Peyer's patch (tissue), 4 donors: ENCODE measurements at regions not wholly inside any gene's neighbourhood (a gene's known extent, or its start where the extent isn't known, plus 50 kb on each side); places are given as distances from the start of the nearest gene placed in this dataset.

ENCODE experiments used
- DNase-seq, 3 donors: peaks; one replicate each; pipeline ENCODE4 v3.0.0-alpha.2; 2017 to 2019
- H3K27ac ChIP-seq, 4 donors: fragments of 200-600 bp; sonication (generic); one replicate each; pipeline ENCODE4 v1.5.1; 2016 to 2019
- H3K27me3 ChIP-seq, 2 donors: fragments of 200-600 bp; sonication (generic); one replicate each; pipeline ENCODE4 v1.5.1; 2019
- H3K36me3 ChIP-seq, 3 donors: fragments of 200-600 bp; sonication (generic); one replicate each; pipeline ENCODE4 v1.5.1; 2016 to 2019
- H3K4me1 ChIP-seq, 4 donors: fragments of 200-600 bp; sonication (generic); one replicate each; pipeline ENCODE4 v1.5.1; 2016 to 2019
- H3K4me3 ChIP-seq, 4 donors: fragments of 200-600 bp; sonication (generic); 1 replicate in 3 of 4; 2 replicates in 1 of 4; pipeline ENCODE4 v1.5.1; 2016 to 2019; ENCODE audit warnings: mild to moderate bottlenecking in 1 of 4
- H3K9me3 ChIP-seq, 4 donors: fragments of 200-600 bp; sonication (generic); one replicate each; pipeline ENCODE4 v1.5.1; 2016 to 2019; ENCODE audit warnings: mild to moderate bottlenecking in 1 of 4
- CTCF ChIP-seq, 6 experiments: fragments of 450-650 bp in 4 of 6; fragments of 200-600 bp in 2 of 6; sonication (generic) in 1 of 6; IDR thresholded peaks; one replicate each; pipeline ENCODE4 v1.5.1; 2017 to 2019; ENCODE audit warnings: antibody characterized with exemption in 6 of 6, mild to moderate bottlenecking in 3 of 6, moderate library complexity in 1 of 6
- POLR2A ChIP-seq, 2 donors: fragments of 450-650 bp; IDR thresholded peaks; one replicate each; pipeline ENCODE4 v1.5.1; 2017; ENCODE audit warnings: antibody characterized with exemption in 2 of 2, mild to moderate bottlenecking in 2 of 2, moderate library complexity in 2 of 2

GRCh38 chr13:71089056-71089455 is 777.9 kb downstream of the DACH1 start:
- Histone ChIP-seq H3K4me3 (no peak overlapping the region), H3K36me3 (no peaks in the 10 kb centered on the region), H3K27ac (no peak overlapping the region), H3K9me3 (no peaks in the 10 kb centered on the region), H3K4me1 (no peaks in the 10 kb centered on the region), H3K27me3 (no peaks in the 10 kb centered on the region)
- DNase-seq = no peak
- TF ChIP-seq POLR2A (IDR thresholded peaks at IDR 0.05) = no peak
- TF ChIP-seq CTCF (IDR thresholded peaks at IDR 0.05) = no peak

GRCh38 chr13:71087432-71087831 is 779.6 kb downstream of the DACH1 start:
- H3K4me1 ChIP-seq = no peaks in the 10 kb centered on the region
- no peak for DNase-seq
- no peak overlapping the region for H3K27ac ChIP-seq
- no peaks in the 10 kb centered on the region for H3K36me3 ChIP-seq
- H3K27me3 ChIP-seq = no peaks in the 10 kb centered on the region
- no peak overlapping the region for H3K4me3 ChIP-seq
- no peaks in the 10 kb centered on the region for H3K9me3 ChIP-seq
- no peak for TF ChIP-seq CTCF (IDR thresholded peaks at IDR 0.05)
- TF ChIP-seq POLR2A (IDR thresholded peaks at IDR 0.05) = no peak

- no peak overlapping the region for H3K4me3 ChIP-seq
- no peaks in the 10 kb centered on the region for H3K36me3 ChIP-seq
- no peak for DNase-seq
- no peak for TF ChIP-seq CTCF (IDR thresholded peaks at IDR 0.05)
- TF ChIP-seq POLR2A (IDR thresholded peaks at IDR 0.05) = no peak
- H3K27me3 ChIP-seq = no peaks in the 10 kb centered on the region
- H3K27ac ChIP-seq = no peak overlapping the region
- no peaks in the 10 kb centered on the region for H3K9me3 ChIP-seq
- no peaks in the 10 kb centered on the region for H3K4me1 ChIP-seq
Observed at GRCh38 chr13:71087006-71087405, 780.0 kb downstream of the DACH1 start.

- H3K27me3 ChIP-seq = no peaks in the 10 kb centered on the region
- H3K4me1 ChIP-seq = no peaks in the 10 kb centered on the region
- TF ChIP-seq POLR2A (IDR thresholded peaks at IDR 0.05) = no peak
- no peak for TF ChIP-seq CTCF (IDR thresholded peaks at IDR 0.05)
- no peak overlapping the region for H3K4me3 ChIP-seq
- DNase-seq = no peak
- no peaks in the 10 kb centered on the region for H3K9me3 ChIP-seq
- H3K36me3 ChIP-seq = no peaks in the 10 kb centered on the region
- no peak overlapping the region for H3K27ac ChIP-seq
Observed at GRCh38 chr13:71082631-71083030, 784.4 kb downstream of the DACH1 start.

GRCh38 chr13:71079638-71080037 is 787.4 kb downstream of the DACH1 start:
- no peak for TF ChIP-seq POLR2A (IDR thresholded peaks at IDR 0.05)
- TF ChIP-seq CTCF (IDR thresholded peaks at IDR 0.05) = no peak

GRCh38 chr13:71068041-71068440 is 799.0 kb downstream of the DACH1 start:
- H3K27me3 ChIP-seq = no peaks in the 10 kb centered on the region
- H3K36me3 ChIP-seq = no peaks in the 10 kb centered on the region
- H3K4me3 ChIP-seq = no peak overlapping the region
- no peaks in the 10 kb centered on the region for H3K4me1 ChIP-seq
- no peak for TF ChIP-seq POLR2A (IDR thresholded peaks at IDR 0.05)
- no peaks in the 10 kb centered on the region for H3K9me3 ChIP-seq
- no peak overlapping the region for H3K27ac ChIP-seq
- no peak for DNase-seq

More at GRCh38 chr13:71079638-71080037, 787.4 kb downstream of the DACH1 start:
- Histone ChIP-seq H3K27me3 (no peaks in the 10 kb centered on the region), H3K4me3 (no peak overlapping the region), H3K36me3 (no peaks in the 10 kb centered on the region), H3K9me3 (no peaks in the 10 kb centered on the region), H3K4me1 (no peaks in the 10 kb centered on the region), H3K27ac (no peak overlapping the region)
- DNase-seq = no peak
